Fibroblast of peridontal ligament (primary cell): ENCODE measurements at regions not wholly inside any gene's neighbourhood (a gene's known extent, or its start where the extent isn't known, plus 50 kb on each side); places are given as distances from the start of the nearest gene placed in this dataset.
"Not testable (repeated sequence)": the region's sequence is repeated elsewhere in the genome, so short reads cannot be mapped to it uniquely, and the experiment has no call there.

Source experiments
- DNase-seq: peaks from one replicate; pipeline ENCODE4 v3.0.0-alpha.2; 2010; ENCODE audit errors: extremely low read depth

GRCh38 chr14:106347890-106348755 is 821.7 kb downstream of the TMEM121 start:
- no peak for DNase-seq

- not testable (repeated sequence) for DNase-seq
These were observed 822.6 kb downstream of the TMEM121 start for GRCh38 chr14:106348873-106349540.

GRCh38 chr14:106349678-106350457 is 823.5 kb downstream of the TMEM121 start:
- not testable (repeated sequence) for DNase-seq

GRCh38 chr14:106355007-106355791 is 828.8 kb downstream of the TMEM121 start:
- DNase-seq = not testable (repeated sequence)

- DNase-seq = not testable (repeated sequence)
These were observed 829.7 kb downstream of the TMEM121 start for GRCh38 chr14:106355881-106356642.

- not testable (repeated sequence) for DNase-seq
These were observed 830.2 kb downstream of the TMEM121 start for GRCh38 chr14:106356643-106356930.

- DNase-seq = not testable (repeated sequence)
These were observed 832.9 kb downstream of the TMEM121 start for GRCh38 chr14:106359157-106359887.

- DNase-seq = not testable (repeated sequence)
These were observed 839.0 kb downstream of the TMEM121 start for GRCh38 chr14:106365371-106365770.

GRCh38 chr14:106365894-106366293 is 839.5 kb downstream of the TMEM121 start:
- not testable (repeated sequence) for DNase-seq

GRCh38 chr14:106366971-106367370 is 840.6 kb downstream of the TMEM121 start:
- not testable (repeated sequence) for DNase-seq

GRCh38 chr14:106369456-106369855 is 843.1 kb downstream of the TMEM121 start:
- DNase-seq = not testable (repeated sequence)

- no peak for DNase-seq
These were observed 846.7 kb downstream of the TMEM121 start for GRCh38 chr14:106372870-106373652.

GRCh38 chr14:106373653-106374110 is 847.3 kb downstream of the TMEM121 start:
- DNase-seq = not testable (repeated sequence)

- no peak for DNase-seq
These were observed 851.0 kb downstream of the TMEM121 start for GRCh38 chr14:106377432-106377831.

GRCh38 chr14:106378191-106378590 is 851.8 kb downstream of the TMEM121 start:
- no peak for DNase-seq

GRCh38 chr14:106380740-106381139 is 854.4 kb downstream of the TMEM121 start:
- no peak for DNase-seq

- DNase-seq = not testable (repeated sequence)
These were observed 862.8 kb downstream of the TMEM121 start for GRCh38 chr14:106389186-106389585.

GRCh38 chr14:106390401-106390800 is 864.0 kb downstream of the TMEM121 start:
- no peak for DNase-seq

GRCh38 chr14:106390947-106391346 is 864.6 kb downstream of the TMEM121 start:
- DNase-seq = no peak
